Suprapubic skin (tissue), 3 donors: ENCODE measurements at regions not wholly inside any gene's neighbourhood (a gene's known extent, or its start where the extent isn't known, plus 50 kb on each side); places are given as distances from the start of the nearest gene placed in this dataset.

Source experiments
- POLR2A ChIP-seq, 2 donors: fragments of 450-650 bp; IDR thresholded peaks; one replicate each; pipeline ENCODE4 v1.6.1; 2017; ENCODE audit warnings: antibody characterized with exemption in 2 of 2, mild to moderate bottlenecking in 2 of 2, moderate library complexity in 2 of 2
- TF ChIP-seq, protein P1 (sequence below), 2 donors: fragments of 200-600 bp in 1 of 2; fragments of 450-650 bp in 1 of 2; sonication (generic) in 1 of 2; IDR thresholded peaks; one replicate each; pipeline ENCODE4 v1.5.1; 2016 to 2019; ENCODE audit warnings: antibody characterized with exemption in 2 of 2, mild to moderate bottlenecking in 1 of 2, moderate library complexity in 1 of 2

- TF ChIP-seq, protein P1, sequence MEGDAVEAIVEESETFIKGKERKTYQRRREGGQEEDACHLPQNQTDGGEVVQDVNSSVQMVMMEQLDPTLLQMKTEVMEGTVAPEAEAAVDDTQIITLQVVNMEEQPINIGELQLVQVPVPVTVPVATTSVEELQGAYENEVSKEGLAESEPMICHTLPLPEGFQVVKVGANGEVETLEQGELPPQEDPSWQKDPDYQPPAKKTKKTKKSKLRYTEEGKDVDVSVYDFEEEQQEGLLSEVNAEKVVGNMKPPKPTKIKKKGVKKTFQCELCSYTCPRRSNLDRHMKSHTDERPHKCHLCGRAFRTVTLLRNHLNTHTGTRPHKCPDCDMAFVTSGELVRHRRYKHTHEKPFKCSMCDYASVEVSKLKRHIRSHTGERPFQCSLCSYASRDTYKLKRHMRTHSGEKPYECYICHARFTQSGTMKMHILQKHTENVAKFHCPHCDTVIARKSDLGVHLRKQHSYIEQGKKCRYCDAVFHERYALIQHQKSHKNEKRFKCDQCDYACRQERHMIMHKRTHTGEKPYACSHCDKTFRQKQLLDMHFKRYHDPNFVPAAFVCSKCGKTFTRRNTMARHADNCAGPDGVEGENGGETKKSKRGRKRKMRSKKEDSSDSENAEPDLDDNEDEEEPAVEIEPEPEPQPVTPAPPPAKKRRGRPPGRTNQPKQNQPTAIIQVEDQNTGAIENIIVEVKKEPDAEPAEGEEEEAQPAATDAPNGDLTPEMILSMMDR (IDR thresholded peaks at IDR 0.05) = peak; percentile 73 to 94
- TF ChIP-seq POLR2A (IDR thresholded peaks at IDR 0.05) = no peak
Measured at GRCh38 chr11:70755410-70756158, 357.3 kb downstream of the CTTN start.
